ENCODE measurements at regions not wholly inside any gene's neighbourhood (a gene's known extent, or its start where the extent isn't known, plus 50 kb on each side); places are given as distances from the start of the nearest gene placed in this dataset.

DNA sequence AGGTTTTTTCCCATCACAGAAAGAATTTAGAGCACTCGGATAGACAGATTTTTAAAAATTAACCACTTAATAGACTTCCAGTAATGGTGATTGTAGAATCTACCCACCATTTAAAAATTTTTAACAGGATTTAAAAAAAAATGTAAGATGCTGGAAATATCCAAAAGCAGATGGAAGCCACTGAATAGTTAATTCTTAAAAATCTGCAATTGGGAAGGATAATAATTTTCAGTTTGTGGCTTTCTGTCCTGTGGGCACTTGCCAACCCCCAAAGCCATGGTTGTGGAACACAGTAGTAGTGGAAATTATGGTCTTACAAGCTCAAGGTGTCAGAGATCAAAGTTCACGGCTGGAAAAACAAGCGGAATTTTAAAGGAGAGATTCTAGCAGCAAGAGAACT, 101.0 kb upstream of the SP4 start:
- H2BK5ac ChIP-seq (ENCODE audit: low read depth, low read length, poor library complexity, severe bottlenecking) = no peak overlapping the region
- H3K14ac ChIP-seq (replicated peaks; ENCODE audit: low read depth, low read length) = no peak overlapping the region
- H4K8ac ChIP-seq (ENCODE audit: low read depth in 2 of 2, low read length in 2 of 2) = no peak overlapping the region
- no peak overlapping the region for H2AK9ac ChIP-seq (replicated peaks; ENCODE audit: low read depth, low read length, poor library complexity)
- TF ChIP-seq CHD1 (IDR thresholded peaks at IDR 0.05; ENCODE audit: low read depth, low read length) (no peak), BHLHE40 (IDR thresholded peaks at IDR 0.05; ENCODE audit: low read depth, low read length) (no peak), MAZ (IDR thresholded peaks at IDR 0.05; ENCODE audit: borderline replicate concordance, low read depth, low read length) (no peak), CTCF (conservative IDR thresholded peaks at IDR 0.05; ENCODE audit: low read depth, low read length) (no peak), ELK1 (IDR thresholded peaks at IDR 0.05; ENCODE audit: borderline replicate concordance, low read depth, low read length) (no peak), SMC3 (IDR thresholded peaks at IDR 0.05; ENCODE audit: low read depth, low read length) (no peak)
- H2AFZ ChIP-seq (replicated peaks; ENCODE audit: low read length, poor library complexity) = no peak overlapping the region
- intact Hi-C loops (cut with micrococcal nuclease) (no loop called here), in situ Hi-C loops (cut with MboI; ENCODE audit: low sequenced_read_pairs) (no loop called here), dilution Hi-C loops (cut with HindIII; ENCODE audit: low sequenced_read_pairs, unreplicated experiment) (no loop called here)
- H3K9ac ChIP-seq (ENCODE audit: low read depth, low read length) = no peak overlapping the region
- H3K27ac ChIP-seq (ENCODE audit: insufficient read depth, low read length) = no peak overlapping the region
- POLR2A ChIA-PET (ENCODE audit: unreplicated experiment) = no interaction called here
- no peak overlapping the region for H2BK120ac ChIP-seq (ENCODE audit: low read depth, low read length)
- H3K79me1 ChIP-seq (ENCODE audit: low read depth in 1 of 2, low read length in 2 of 2) = no peaks in the 10 kb centered on the region
- no TSS peak for BruUV-seq (replicated peaks)
- no peak overlapping the region for H2AK5ac ChIP-seq (ENCODE audit: low read depth, low read length)
- no peaks in the 10 kb centered on the region for H3K9me1 ChIP-seq (ENCODE audit: insufficient read depth, low read length)
- ATAC-seq (ENCODE audit: low read depth) (no peak), DNase-seq (no peak)
- no peak overlapping the region for H3K18ac ChIP-seq (ENCODE audit: low read depth, low read length)
- H3K56ac ChIP-seq (ENCODE audit: extremely low read depth, insufficient read depth, low read length) = no peak overlapping the region
- H2BK20ac ChIP-seq (ENCODE audit: low read depth, low read length) = no peak overlapping the region
- H4K20me1 ChIP-seq (ENCODE audit: insufficient read depth, low read length) = no peaks in the 10 kb centered on the region
- no peak overlapping the region for H4K91ac ChIP-seq (ENCODE audit: insufficient read depth, low read depth, low read length)
- peaks cover 17% of the 10 kb centered on the region for H3K9me3 ChIP-seq (ENCODE audit: control insufficient read depth, insufficient read depth, low read length)
- no peak overlapping the region for H3K4me3 ChIP-seq (ENCODE audit: insufficient read depth, low read depth, low read length)
- no CpG with 5 or more reads among the region's 3 CpGs for WGBS, 2 experiments (ENCODE audit: extremely low coverage in 2 of 2, insufficient read length in 1 of 2)
- H2BK15ac ChIP-seq (ENCODE audit: low read depth, low read length) = no peak overlapping the region
- no peak overlapping the region for H3K23ac ChIP-seq (ENCODE audit: low read depth, low read length)
- no peak overlapping the region for H4K5ac ChIP-seq (ENCODE audit: low read depth, low read length)
- no peaks in the 10 kb centered on the region for H3K36me3 ChIP-seq (ENCODE audit: control insufficient read depth, insufficient read depth, low read length)
- no peak overlapping the region for H3K4ac ChIP-seq (ENCODE audit: low read depth, low read length)
- H3K27me3 ChIP-seq (ENCODE audit: control insufficient read depth, insufficient read depth, low read length) = no peaks in the 10 kb centered on the region
- H3K4me2 ChIP-seq (ENCODE audit: low read depth, low read length) = no peak overlapping the region
- H3K4me1 ChIP-seq (ENCODE audit: control insufficient read depth, insufficient read depth, low read length) = no peaks in the 10 kb centered on the region
- CTCF ChIA-PET = interaction anchor here (0.6 kb wide), 1 partner anchor 237 kb away, joined by 3 read pairs; no protein-coding TSS in a partner anchor
